WERI-Rb-1 (cell line): ENCODE measurements at regions not wholly inside any gene's neighbourhood (a gene's known extent, or its start where the extent isn't known, plus 50 kb on each side); places are given as distances from the start of the nearest gene placed in this dataset.

Experiments
- DNase-seq: peaks from one replicate; pipeline ENCODE4 v3.0.0-alpha.2; 2020
- H3K27ac ChIP-seq: fragments of 250-450 bp; sonication (Bioruptor Pico); 2 replicates; pipeline ENCODE4 v1.5.1; 2020; ENCODE audit warnings: mild to moderate bottlenecking, moderate library complexity
- H3K27me3 ChIP-seq: fragments of 250-450 bp; sonication (Bioruptor Pico); 2 replicates; pipeline ENCODE4 v1.5.1; 2021; ENCODE audit warnings: mild to moderate bottlenecking, low read depth, moderate library complexity; ENCODE audit not compliant: insufficient read depth, severe bottlenecking
- H3K36me3 ChIP-seq: fragments of 250-450 bp; sonication (Bioruptor Pico); 2 replicates; pipeline ENCODE4 v1.5.1; 2020; ENCODE audit warnings: mild to moderate bottlenecking, moderate library complexity
- H3K4me3 ChIP-seq: 2 replicates; pipeline ENCODE4 v1.5.1; 2011; ENCODE audit warnings: low read depth, mild to moderate bottlenecking, control low read depth, low read length
- H3K9me3 ChIP-seq: fragments of 250-450 bp; sonication (Bioruptor Pico); 2 replicates; pipeline ENCODE4 v1.5.1; 2021; ENCODE audit warnings: mild to moderate bottlenecking, moderate library complexity; ENCODE audit not compliant: severe bottlenecking
- CTCF ChIP-seq: IDR thresholded peaks from 2 replicates; pipeline ENCODE4 v1.5.1; 2011; ENCODE audit warnings: low read depth, mild to moderate bottlenecking, control low read depth, inconsistent platforms, low read length

GRCh38 chr11:109957000-109957399, 136.2 kb upstream of the ZC3H12C start:
- H3K9me3 ChIP-seq: no peaks in the 10 kb centered on the region
- H3K27ac ChIP-seq: no peak overlapping the region
- H3K4me3 ChIP-seq: no peak overlapping the region
- H3K27me3 ChIP-seq: no peaks in the 10 kb centered on the region
- DNase-seq: no peak
- H3K36me3 ChIP-seq: no peaks in the 10 kb centered on the region
- TF ChIP-seq CTCF: no peak

- Histone ChIP-seq H3K9me3 (no peaks in the 10 kb centered on the region), H3K4me3 (no peak overlapping the region), H3K27me3 (no peaks in the 10 kb centered on the region), H3K27ac (no peak overlapping the region), H3K36me3 (no peaks in the 10 kb centered on the region)
- no peak for DNase-seq
- no peak for TF ChIP-seq CTCF
Measured at GRCh38 chr11:109957601-109958000, 135.6 kb upstream of the ZC3H12C start.

- DNase-seq: no peak
- Histone ChIP-seq H3K27ac (no peak overlapping the region), H3K27me3 (no peaks in the 10 kb centered on the region), H3K9me3 (no peaks in the 10 kb centered on the region), H3K4me3 (no peak overlapping the region), H3K36me3 (no peaks in the 10 kb centered on the region)
- TF ChIP-seq CTCF: no peak
Measured at GRCh38 chr11:109958131-109958820, 134.9 kb upstream of the ZC3H12C start.

GRCh38 chr11:109958821-109959166, 134.4 kb upstream of the ZC3H12C start:
- TF ChIP-seq CTCF: no peak

GRCh38 chr11:109960831-109961230, 132.4 kb upstream of the ZC3H12C start:
- Histone ChIP-seq H3K36me3 (no peaks in the 10 kb centered on the region), H3K27me3 (no peaks in the 10 kb centered on the region), H3K27ac (no peak overlapping the region), H3K4me3 (no peak overlapping the region), H3K9me3 (no peaks in the 10 kb centered on the region)
- DNase-seq: no peak
- TF ChIP-seq CTCF: no peak

More at GRCh38 chr11:109958821-109959166, 134.4 kb upstream of the ZC3H12C start:
- Histone ChIP-seq H3K9me3 (no peaks in the 10 kb centered on the region), H3K27me3 (no peaks in the 10 kb centered on the region), H3K27ac (no peak overlapping the region), H3K36me3 (no peaks in the 10 kb centered on the region), H3K4me3 (no peak overlapping the region)
- DNase-seq: peak; percentile 48

- DNase-seq: no peak
- no peak overlapping the region for H3K27ac ChIP-seq
- H3K36me3 ChIP-seq: no peaks in the 10 kb centered on the region
- no peaks in the 10 kb centered on the region for H3K27me3 ChIP-seq
- no peaks in the 10 kb centered on the region for H3K9me3 ChIP-seq
- no peak for TF ChIP-seq CTCF
- H3K4me3 ChIP-seq: no peak overlapping the region
Measured at GRCh38 chr11:109961261-109961660, 131.9 kb upstream of the ZC3H12C start.
